Fibroblast of skin of right biceps (primary cell): ENCODE measurements at regions not wholly inside any gene's neighbourhood (a gene's known extent, or its start where the extent isn't known, plus 50 kb on each side); places are given as distances from the start of the nearest gene placed in this dataset.

ENCODE experiments used
- DNase-seq: peaks from one replicate; pipeline ENCODE4 v3.0.0-alpha.2; 2013

- peak; percentile 85 for DNase-seq
Measured at GRCh38 chr2:120669121-120669952, 66.3 kb upstream of the GLI2 start.

GRCh38 chr2:120669971-120670370 lies 65.7 kb upstream of the GLI2 start:
- no peak for DNase-seq

GRCh38 chr2:120670371-120670770 lies 65.3 kb upstream of the GLI2 start:
- DNase-seq: no peak

GRCh38 chr2:120670771-120671480 lies 64.7 kb upstream of the GLI2 start:
- peak; percentile 18 for DNase-seq

GRCh38 chr2:120672526-120673204 lies 63.0 kb upstream of the GLI2 start:
- DNase-seq: no peak

GRCh38 chr2:120673205-120673550 lies 62.5 kb upstream of the GLI2 start:
- DNase-seq: no peak

GRCh38 chr2:120673571-120674061 lies 62.1 kb upstream of the GLI2 start:
- DNase-seq: no peak

GRCh38 chr2:120674246-120675170 lies 61.2 kb upstream of the GLI2 start:
- no peak for DNase-seq

- DNase-seq: peak; percentile 61
Measured at GRCh38 chr2:120675460-120676130, 60.1 kb upstream of the GLI2 start.

GRCh38 chr2:120677221-120677620 lies 58.4 kb upstream of the GLI2 start:
- no peak for DNase-seq

- DNase-seq: peak; percentile 28
Measured at GRCh38 chr2:120677696-120678247, 57.9 kb upstream of the GLI2 start.

GRCh38 chr2:120678251-120678650 lies 57.4 kb upstream of the GLI2 start:
- DNase-seq: peak; percentile 58

GRCh38 chr2:120678926-120679325 lies 56.7 kb upstream of the GLI2 start:
- no peak for DNase-seq

- no peak for DNase-seq
Measured at GRCh38 chr2:120679526-120679925, 56.1 kb upstream of the GLI2 start.

GRCh38 chr2:120680136-120680761 lies 55.4 kb upstream of the GLI2 start:
- peak; percentile 86 for DNase-seq

GRCh38 chr2:120681181-120681580 lies 54.5 kb upstream of the GLI2 start:
- no peak for DNase-seq

- no peak for DNase-seq
Measured at GRCh38 chr2:120681696-120682288, 53.9 kb upstream of the GLI2 start.

GRCh38 chr2:120682654-120683053 lies 53.0 kb upstream of the GLI2 start:
- no peak for DNase-seq

GRCh38 chr2:120683081-120683480 lies 52.6 kb upstream of the GLI2 start:
- no peak for DNase-seq

GRCh38 chr2:120683701-120684100 lies 52.0 kb upstream of the GLI2 start:
- DNase-seq: no peak
